ENCODE measurements at regions not wholly inside any gene's neighbourhood (a gene's known extent, or its start where the extent isn't known, plus 50 kb on each side); places are given as distances from the start of the nearest gene placed in this dataset.

DNA sequence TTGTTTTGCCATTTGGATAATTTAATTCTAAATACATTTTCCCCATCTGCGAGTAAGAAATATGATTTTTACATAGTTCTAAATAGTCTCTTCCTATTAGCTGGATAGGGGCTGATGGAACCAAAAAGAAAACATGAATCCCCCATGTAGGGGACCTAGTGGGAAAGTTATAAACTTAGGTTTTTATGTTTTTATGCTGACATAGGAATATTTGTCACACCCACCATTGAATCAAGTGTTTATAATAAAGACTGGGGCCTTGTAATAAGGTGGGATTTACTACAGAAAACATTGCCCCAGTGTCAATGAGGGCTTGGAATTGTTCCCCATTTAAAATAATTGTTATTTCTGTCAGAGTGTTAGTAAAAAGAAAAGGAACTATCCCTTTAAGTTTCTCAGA, 2506.6 kb downstream of the PCDH7 start:
- TF ChIP-seq GATA3 (IDR thresholded peaks at IDR 0.05; ENCODE audit: low read depth, low read length) (no peak), GATA2 (IDR thresholded peaks at IDR 0.05; ENCODE audit: low read depth, low read length) (no peak)

DNA sequence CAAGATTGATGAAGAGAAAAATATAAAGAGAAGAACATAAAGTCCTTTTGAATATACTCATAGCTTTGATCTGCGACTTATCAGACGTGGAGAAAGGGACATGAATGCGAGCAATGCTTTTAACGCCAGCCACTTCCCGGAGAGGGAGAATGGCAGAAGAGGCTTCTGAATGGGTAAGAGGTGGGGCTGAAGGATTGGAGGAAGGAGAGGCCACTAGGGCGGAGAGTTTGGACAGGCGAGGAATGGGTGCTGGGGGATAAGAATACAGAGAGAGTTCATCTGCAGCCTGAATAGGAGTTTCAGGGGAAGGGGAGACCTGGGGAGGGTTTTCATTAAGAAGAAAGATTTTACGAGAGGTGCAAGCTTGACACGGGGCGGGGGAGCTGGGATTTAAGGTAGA, 2534.9 kb downstream of the PCDH7 start:
- TF ChIP-seq GATA2 (IDR thresholded peaks at IDR 0.05; ENCODE audit: low read depth, low read length) (no peak), GATA3 (IDR thresholded peaks at IDR 0.05; ENCODE audit: low read depth, low read length) (no peak)

DNA sequence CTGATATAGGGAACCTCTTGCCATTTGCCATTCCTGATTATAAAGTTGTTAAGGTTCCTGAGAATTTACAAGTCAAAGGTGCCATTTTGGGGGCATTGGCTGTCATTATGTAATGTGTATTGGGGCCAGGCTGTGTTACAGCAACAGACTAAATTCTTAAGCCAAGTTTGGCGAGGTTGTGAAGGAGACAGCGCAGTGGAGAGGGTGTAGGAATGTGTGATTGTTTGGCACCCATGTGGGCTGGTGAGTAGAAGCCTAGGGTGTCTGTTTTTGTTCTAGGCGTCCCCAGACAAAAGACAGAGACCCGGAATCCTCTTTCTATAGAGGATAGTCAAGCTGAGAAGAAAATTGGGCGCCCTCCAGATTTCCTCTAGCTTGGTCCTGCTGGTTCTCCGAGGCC, 2535.3 kb downstream of the PCDH7 start:
- TF ChIP-seq GATA2 (IDR thresholded peaks at IDR 0.05; ENCODE audit: low read depth, low read length): no peak
- no peak for TF ChIP-seq GATA3 (IDR thresholded peaks at IDR 0.05; ENCODE audit: low read depth, low read length)

DNA sequence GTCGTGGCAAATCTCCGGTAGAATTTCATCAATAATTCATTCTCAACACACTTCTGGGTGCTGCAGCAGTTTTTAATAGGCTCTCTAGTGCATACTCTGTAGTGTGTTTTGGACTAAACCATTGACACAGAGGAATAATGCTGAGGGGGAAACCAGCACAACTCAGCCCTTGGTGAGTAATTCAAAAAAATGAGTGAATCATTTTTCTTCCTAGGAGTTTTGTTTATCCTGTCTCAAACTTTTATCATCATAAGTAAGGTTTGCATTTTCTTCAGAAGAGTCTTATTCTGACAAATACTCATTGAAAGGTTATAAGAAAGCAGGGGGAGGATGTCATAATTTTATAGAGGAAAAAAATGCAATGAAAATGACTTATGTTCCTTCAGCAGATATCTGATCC, 2542.7 kb downstream of the PCDH7 start:
- no peak for TF ChIP-seq GATA2 (IDR thresholded peaks at IDR 0.05; ENCODE audit: low read depth, low read length)
- TF ChIP-seq GATA3 (IDR thresholded peaks at IDR 0.05; ENCODE audit: low read depth, low read length): no peak

DNA sequence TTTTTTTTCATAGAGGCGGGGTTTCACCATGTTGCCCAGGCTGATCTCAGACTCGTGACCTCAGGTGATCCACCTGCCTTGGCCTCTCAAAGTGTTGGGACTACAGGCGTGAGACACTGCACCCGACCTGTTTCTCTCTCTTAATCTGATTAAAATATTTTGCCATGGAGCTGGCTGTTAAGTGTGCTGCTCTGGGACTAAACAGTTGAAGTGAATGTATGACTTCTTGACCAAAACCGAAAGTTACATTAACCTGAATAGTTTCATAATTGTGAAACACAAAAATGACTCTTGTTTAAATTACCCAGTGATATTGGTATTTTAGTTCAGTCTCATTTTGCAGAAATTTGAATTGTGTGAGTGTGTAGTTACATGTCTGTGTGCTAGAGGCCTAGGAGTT, 2548.6 kb downstream of the PCDH7 start:
- no peak for TF ChIP-seq GATA3 (IDR thresholded peaks at IDR 0.05; ENCODE audit: low read depth, low read length)
- no peak for TF ChIP-seq GATA2 (IDR thresholded peaks at IDR 0.05; ENCODE audit: low read depth, low read length)

DNA sequence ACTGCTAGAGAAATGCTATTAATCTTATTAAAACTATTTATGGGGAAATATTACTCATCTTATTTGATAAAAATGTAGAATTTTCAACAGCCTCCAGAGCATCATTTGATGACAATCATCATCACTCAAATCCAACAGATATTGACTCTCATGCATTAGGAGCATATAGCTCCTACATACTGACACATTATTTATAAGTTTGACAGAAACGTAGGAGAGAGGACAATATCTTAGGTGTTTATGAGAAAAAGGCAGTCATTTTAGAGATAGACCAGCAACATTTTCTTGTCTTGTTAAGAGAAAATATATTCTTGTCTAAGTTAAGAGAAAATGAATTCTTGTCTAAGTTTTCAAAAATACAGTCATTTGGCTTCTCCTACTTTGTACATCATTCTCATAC, 2550.2 kb downstream of the PCDH7 start:
- TF ChIP-seq GATA3 (IDR thresholded peaks at IDR 0.05; ENCODE audit: low read depth, low read length) (no peak), GATA2 (IDR thresholded peaks at IDR 0.05; ENCODE audit: low read depth, low read length) (no peak)

DNA sequence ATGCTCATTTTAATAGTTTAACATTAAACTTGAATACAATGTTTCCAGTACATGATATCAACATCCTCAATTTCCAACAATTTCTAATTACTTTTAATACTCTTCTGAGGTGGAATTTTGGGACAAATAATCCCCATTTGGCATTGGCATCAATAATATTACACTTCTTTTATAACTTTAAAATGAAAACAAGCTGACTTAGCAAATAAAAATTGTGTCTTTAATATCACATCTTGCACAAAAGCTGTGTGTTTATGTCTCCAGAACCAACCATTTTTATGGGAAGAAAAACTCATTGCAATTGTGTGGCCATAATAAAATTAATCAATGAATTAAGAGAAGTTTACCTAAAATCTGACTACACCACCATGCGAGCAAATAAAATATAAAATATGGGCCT, 2552.6 kb downstream of the PCDH7 start:
- TF ChIP-seq GATA3 (IDR thresholded peaks at IDR 0.05; ENCODE audit: low read depth, low read length) (no peak), GATA2 (IDR thresholded peaks at IDR 0.05; ENCODE audit: low read depth, low read length) (no peak)

DNA sequence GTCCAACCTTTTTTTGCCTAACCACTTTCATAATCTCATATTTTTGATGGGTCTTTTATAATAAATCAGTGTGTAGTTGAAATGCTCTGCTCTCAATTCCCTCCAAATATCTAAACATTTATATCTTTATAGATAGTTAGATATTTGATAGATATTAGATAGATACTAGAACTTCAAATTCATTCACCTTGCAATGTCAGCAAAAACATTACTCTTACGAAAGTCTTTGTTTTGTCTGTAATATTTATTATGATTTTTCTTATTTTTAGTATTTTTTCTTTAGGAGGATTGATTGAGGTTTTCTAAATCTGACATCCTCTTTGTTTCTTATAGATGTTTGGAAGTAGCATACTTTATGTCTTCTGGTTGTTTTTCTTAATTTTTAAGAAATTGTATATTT, 2563.6 kb downstream of the PCDH7 start:
- TF ChIP-seq GATA2 (IDR thresholded peaks at IDR 0.05; ENCODE audit: low read depth, low read length) (no peak), GATA3 (IDR thresholded peaks at IDR 0.05; ENCODE audit: low read depth, low read length) (no peak)

DNA sequence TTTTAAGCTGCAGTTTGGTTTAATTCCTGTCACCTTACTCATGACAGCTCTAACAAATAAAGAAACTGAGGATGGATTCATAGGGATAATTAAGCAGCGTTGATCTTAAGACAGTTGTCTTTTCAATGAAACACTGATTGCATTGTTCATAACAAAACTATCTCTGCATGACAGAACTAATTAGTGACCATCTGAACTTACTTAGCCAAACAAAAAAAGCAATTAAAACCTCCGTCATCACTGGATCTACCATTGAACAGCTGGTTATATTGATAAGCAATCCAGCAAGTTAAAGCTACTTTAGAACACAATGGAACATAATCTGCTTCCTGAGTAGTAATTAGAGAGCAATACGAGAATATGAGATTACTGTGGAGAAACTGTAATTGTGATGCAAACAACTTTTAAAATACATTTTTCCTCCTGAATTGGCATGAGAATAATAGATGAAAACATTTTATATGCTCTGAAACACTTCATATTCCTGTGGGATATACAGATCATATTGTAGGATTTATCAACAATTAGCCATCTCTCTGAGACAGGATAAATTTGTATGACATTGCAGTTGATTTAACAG, 2576.8 kb downstream of the PCDH7 start:
- TF ChIP-seq GATA2 (IDR thresholded peaks at IDR 0.05; ENCODE audit: low read depth, low read length) (no peak), GATA3 (IDR thresholded peaks at IDR 0.05; ENCODE audit: low read depth, low read length) (no peak)

DNA sequence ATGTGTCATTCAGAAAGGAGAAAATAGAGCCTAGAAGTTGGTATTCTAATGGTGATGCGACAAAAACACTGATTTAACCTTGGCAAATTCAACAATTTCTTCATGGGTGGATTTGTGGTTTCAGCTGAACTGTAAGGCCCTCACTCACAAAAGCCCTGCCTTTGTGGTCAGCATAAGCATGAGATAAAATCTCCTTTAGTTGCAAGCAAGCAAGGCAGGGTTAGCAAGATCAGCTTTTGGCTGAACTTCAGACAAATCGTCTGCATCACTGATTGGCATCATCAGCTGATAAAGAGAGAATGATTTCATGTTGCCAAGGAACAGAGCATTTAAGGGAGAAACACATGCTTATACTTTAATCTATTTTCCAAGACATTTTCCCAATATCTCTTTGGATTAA, 2582.2 kb downstream of the PCDH7 start:
- TF ChIP-seq GATA2 (IDR thresholded peaks at IDR 0.05; ENCODE audit: low read depth, low read length) (no peak), GATA3 (IDR thresholded peaks at IDR 0.05; ENCODE audit: low read depth, low read length) (no peak)

DNA sequence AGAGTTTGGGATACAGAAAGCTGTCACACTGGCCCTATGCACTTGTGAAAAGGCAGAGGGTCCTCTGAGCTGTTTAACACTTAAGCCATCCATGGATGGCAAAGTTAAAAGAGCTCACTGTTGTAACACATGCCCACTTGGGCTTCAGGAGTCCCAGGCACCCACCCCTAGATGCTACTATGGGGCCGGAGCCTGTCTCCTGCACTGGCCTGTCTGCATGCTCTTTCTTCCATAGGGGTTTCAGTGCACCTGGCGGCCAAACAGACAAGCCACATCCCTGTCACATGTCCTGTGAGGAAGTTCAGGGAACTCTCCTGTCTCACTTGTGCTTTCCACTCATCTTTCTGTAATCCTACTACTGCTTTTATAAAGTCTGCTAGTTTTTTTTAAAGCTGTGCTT, 2586.0 kb downstream of the PCDH7 start:
- no peak for TF ChIP-seq GATA2 (IDR thresholded peaks at IDR 0.05; ENCODE audit: low read depth, low read length)
- no peak for TF ChIP-seq GATA3 (IDR thresholded peaks at IDR 0.05; ENCODE audit: low read depth, low read length)

DNA sequence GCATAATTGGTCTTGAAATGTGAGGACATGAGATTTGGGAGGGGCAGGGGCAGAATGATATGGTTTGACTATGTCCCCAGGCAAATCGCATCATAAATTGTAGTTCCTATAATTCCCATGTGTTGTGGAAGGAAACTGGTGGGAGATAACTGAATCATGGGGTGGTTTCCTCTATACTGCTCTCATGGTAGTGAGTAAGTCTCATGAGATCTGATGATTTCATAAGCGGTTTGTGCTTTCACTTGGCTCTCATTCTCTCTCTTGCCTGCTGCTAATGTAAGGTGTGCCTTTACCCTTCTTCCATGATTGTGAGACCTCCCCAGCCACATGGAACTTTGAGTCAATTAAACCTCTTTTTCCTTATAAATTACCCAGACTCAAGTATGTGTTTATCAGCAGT, 2595.9 kb downstream of the PCDH7 start:
- no peak for TF ChIP-seq GATA3 (IDR thresholded peaks at IDR 0.05; ENCODE audit: low read depth, low read length)
- TF ChIP-seq GATA2 (IDR thresholded peaks at IDR 0.05; ENCODE audit: low read depth, low read length): no peak

DNA sequence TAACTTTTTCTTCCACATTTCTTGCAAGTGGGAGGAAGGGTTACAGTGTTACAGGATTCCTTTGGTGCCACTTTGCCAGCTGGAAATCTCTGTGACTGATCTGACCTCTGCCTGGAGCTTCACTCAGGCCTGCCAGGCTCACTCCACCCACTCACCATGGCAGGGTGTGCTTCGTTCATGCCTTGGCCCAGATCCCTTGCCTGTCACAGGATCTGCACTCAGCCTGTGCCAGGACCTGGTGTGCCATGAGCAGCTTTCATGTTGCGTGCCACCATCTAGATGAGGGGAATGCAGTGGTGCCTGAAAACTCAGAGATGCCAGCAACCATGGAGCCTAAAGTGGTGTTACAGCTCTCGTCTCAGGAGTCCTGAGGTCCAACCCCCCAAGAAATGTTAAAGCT, 2596.4 kb downstream of the PCDH7 start:
- no peak for TF ChIP-seq GATA2 (IDR thresholded peaks at IDR 0.05; ENCODE audit: low read depth, low read length)
- no peak for TF ChIP-seq GATA3 (IDR thresholded peaks at IDR 0.05; ENCODE audit: low read depth, low read length)

DNA sequence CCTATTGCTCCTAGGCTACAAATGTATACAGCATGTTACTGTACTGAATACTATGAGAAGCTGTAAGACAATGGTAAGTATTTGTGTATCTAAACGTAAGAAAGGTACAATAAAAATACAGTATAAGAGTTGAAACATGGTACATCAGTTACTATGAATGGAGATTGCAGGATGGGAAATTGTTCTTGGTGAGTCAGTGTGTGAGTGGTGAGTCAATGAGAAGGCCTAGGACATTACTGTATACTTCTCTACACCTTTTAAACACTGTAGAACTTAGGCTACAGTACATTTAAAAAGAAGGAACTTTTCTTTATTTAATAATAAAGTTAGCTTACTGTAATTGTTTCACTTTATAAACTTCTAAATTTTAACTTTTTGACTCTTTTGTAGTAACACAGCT, 2603.2 kb downstream of the PCDH7 start:
- TF ChIP-seq GATA3 (IDR thresholded peaks at IDR 0.05; ENCODE audit: low read depth, low read length) (no peak), GATA2 (IDR thresholded peaks at IDR 0.05; ENCODE audit: low read depth, low read length) (no peak)

DNA sequence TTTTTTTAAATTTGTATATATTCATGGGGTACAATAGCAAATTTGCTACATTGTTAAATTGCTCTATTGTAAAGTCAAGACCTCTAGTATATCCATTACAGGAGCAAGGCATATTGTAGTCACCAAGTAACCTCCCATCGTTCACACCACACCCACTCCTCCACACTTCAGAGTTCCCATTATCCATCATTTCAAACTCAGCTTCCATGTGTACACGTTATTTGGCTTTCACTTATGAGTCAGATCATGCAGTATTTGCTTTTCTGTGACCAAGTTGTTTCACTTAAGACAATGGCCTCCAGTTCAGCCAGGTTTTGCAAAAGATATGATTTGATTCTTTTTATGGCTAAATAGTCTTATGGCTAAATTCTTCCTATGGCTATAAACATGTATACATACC, 2614.2 kb downstream of the PCDH7 start:
- TF ChIP-seq GATA2 (IDR thresholded peaks at IDR 0.05; ENCODE audit: low read depth, low read length) (no peak), GATA3 (IDR thresholded peaks at IDR 0.05; ENCODE audit: low read depth, low read length) (no peak)

DNA sequence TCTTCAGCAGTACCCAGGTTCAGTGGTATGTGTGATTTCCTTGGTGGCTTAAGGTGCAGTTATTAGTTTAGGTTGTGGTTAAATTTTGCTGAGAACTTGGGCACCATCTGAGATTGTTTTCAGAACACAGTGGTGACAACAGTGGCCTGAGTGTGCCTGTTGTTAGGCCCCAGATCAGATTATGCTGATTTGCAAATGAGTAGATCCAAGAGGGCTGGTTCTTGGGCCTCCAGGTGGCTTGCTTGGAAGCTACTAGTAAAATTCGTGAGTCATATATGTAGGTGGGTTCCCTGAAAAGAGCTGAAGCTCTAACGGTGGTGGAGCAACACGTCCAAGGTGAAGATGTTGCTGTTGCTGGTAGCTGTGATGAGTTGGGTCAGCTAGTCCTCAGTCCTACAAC, 2619.6 kb downstream of the PCDH7 start:
- TF ChIP-seq GATA3 (IDR thresholded peaks at IDR 0.05; ENCODE audit: low read depth, low read length): no peak
- TF ChIP-seq GATA2 (IDR thresholded peaks at IDR 0.05; ENCODE audit: low read depth, low read length): no peak

Data from SH-SY5Y (cell line).